SIG-M5 treated with dmso at 0.1 percent for 504 hours (cell line): ENCODE measurements at regions not wholly inside any gene's neighbourhood (a gene's known extent, or its start where the extent isn't known, plus 50 kb on each side); places are given as distances from the start of the nearest gene placed in this dataset.

ENCODE experiments used
- DNase-seq: peaks from one replicate; lab custom pipeline; 2025; ENCODE audit not compliant: unreplicated experiment; lab: John Stamatoyannopoulos, UW

- DNase-seq, result no peak
Observed at GRCh38 chr15:62462268-62462667, 297.2 kb upstream of the C2CD4B start.

- DNase-seq, result no peak
Observed at GRCh38 chr15:62462721-62463120, 297.6 kb upstream of the C2CD4B start.

GRCh38 chr15:62464705-62465104 is 299.6 kb upstream of the C2CD4B start:
- no peak for DNase-seq

GRCh38 chr15:62465173-62465572 is 300.1 kb upstream of the C2CD4B start:
- no peak for DNase-seq

- DNase-seq, result no peak
Observed at GRCh38 chr15:62469478-62469873, 304.4 kb upstream of the C2CD4B start.

GRCh38 chr15:62469874-62470688 is 305.0 kb upstream of the C2CD4B start:
- DNase-seq, result no peak

- DNase-seq, result peak; percentile 0
Observed at GRCh38 chr15:62472616-62473299, 307.7 kb upstream of the C2CD4B start.

- no peak for DNase-seq
Observed at GRCh38 chr15:62474021-62474770, 309.1 kb upstream of the C2CD4B start.

GRCh38 chr15:62474771-62475124 is 309.7 kb upstream of the C2CD4B start:
- DNase-seq, result no peak

GRCh38 chr15:62475591-62475990 is 310.5 kb upstream of the C2CD4B start:
- no peak for DNase-seq

GRCh38 chr15:62476163-62476562 is 311.1 kb upstream of the C2CD4B start:
- no peak for DNase-seq

GRCh38 chr15:62477929-62478328 is 312.8 kb upstream of the C2CD4B start:
- no peak for DNase-seq

GRCh38 chr15:62482785-62483429 is 317.8 kb upstream of the C2CD4B start:
- no peak for DNase-seq

GRCh38 chr15:62483814-62484213 is 318.7 kb upstream of the C2CD4B start:
- DNase-seq, result no peak

- no peak for DNase-seq
Observed at GRCh38 chr15:62485170-62485720, 320.2 kb upstream of the C2CD4B start.

- DNase-seq, result no peak
Observed at GRCh38 chr15:62486041-62486440, 321.0 kb upstream of the C2CD4B start.

- no peak for DNase-seq
Observed at GRCh38 chr15:62488387-62488786, 323.3 kb upstream of the C2CD4B start.

GRCh38 chr15:62491642-62492041 is 326.6 kb upstream of the C2CD4B start:
- no peak for DNase-seq

- no peak for DNase-seq
Observed at GRCh38 chr15:62492900-62493299, 327.8 kb upstream of the C2CD4B start.

GRCh38 chr15:62494197-62494596 is 329.1 kb upstream of the C2CD4B start:
- DNase-seq, result no peak
